ENCODE measurements at regions not wholly inside any gene's neighbourhood (a gene's known extent, or its start where the extent isn't known, plus 50 kb on each side); places are given as distances from the start of the nearest gene placed in this dataset.

DNA sequence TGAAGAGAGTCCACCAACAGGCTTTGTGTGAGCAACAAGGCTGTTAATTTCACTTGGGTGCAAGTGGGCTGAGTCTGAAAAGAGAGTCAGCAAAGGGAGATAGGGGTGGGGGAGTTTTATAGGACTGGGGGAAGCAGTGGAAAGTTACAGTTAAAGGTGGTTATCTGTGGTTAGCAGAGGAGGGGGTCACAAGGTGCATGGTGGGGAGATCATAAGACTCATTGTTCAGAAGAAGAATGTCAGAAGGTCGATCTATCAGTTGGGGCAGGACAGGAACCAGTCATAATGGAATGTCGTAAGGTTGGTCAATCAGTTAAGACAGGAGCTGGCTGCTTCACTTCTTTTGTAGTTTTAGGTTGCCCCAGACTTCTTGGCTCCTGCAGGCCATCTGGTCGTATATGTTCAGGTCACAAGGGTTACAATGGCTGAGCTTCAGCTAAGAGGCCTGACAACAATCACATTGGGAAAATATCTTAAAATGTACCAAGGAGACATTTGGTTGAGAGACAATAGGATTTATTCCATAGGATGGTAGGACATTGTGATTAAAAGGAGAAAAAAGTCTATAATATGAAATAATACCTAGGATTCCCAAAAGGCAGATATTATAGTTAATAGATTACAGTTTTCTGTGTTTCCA lies 356.4 kb downstream of the ANKRD7 start:
- peak; percentile 15 for DNase-seq

- peak; percentile 98 for DNase-seq
Measured at GRCh38 chr7:118583641-118584040, 359.1 kb downstream of the ANKRD7 start.

DNA sequence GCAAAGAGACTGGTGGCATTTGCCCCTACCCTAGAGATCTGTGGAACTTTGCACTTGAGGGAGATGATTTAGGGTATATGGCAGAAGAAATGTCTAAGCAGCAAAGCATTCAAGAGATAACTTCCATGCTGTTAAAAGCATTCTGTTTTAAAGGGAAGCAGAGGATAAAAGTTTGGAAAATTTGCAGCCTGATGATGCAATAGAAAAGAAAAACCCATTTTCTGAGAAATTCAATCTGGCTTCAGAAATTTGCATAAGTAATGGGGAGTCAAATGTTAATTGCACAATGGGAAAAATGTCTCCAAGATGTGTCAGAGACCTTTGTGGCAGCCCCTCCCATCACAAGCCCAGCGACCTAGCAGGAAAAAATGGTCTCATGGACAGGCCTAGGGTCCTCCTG lies 361.7 kb downstream of the ANKRD7 start:
- DNase-seq = no peak

DNA sequence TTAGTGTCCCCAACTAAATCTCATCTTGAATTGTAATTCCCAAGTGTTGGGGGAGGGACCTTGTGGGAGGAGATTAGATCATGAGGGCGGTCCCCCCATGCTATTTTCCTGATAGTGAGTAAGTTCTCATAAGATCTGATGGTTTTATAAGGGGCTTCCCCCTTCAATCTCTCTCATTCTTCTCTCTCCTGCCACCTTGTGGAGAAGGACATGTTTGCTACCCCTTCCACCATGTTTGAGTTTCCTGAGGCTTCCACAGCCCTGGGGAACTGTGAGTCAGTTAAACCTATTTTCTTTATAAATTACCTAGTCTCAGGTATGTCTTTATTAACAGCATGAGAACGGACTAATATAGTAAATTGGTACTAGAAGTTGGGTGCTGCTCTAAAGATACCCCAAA lies 365.6 kb downstream of the ANKRD7 start:
- DNase-seq = peak; percentile 14

DNA sequence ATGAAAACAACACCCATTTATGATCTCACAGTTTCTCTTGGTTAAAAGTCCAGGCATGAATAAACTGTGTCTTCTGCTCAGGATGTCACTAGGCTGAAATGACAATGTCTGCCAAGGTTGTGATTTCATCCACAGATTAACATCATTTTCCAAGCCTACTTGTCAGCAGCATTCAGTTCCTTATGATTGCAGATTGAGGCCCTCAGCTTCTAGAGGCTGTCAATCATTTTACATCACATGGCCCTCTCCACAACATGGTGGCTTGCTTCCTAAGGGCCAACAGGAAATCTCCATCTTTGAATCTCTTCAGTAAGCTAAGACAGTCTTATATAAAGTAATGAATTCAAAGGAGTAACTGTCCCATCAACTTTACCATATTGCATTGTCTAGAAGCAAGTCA lies 377.6 kb downstream of the ANKRD7 start:
- no peak for DNase-seq

DNA sequence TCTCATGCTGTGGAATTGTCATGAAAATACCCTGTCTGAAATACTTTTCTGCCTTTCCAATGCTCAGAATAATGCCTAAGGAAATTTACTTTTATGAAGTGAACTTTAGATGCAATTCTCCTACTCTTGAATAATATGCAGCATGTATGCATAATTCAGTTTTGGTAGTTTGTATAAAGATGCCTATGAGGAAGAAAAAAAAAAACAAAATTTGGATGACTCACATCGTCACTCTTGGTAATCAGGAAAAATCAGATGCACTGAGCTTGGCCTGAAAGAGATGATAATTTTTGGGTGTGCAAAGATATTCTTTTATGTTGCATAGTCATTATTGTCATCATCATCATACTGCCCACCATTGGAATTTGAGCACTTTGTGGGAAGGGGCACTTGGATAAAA lies 382.1 kb downstream of the ANKRD7 start:
- DNase-seq = no peak

- DNase-seq = no peak
Measured at GRCh38 chr7:118609207-118609606, 384.7 kb downstream of the ANKRD7 start.

DNA sequence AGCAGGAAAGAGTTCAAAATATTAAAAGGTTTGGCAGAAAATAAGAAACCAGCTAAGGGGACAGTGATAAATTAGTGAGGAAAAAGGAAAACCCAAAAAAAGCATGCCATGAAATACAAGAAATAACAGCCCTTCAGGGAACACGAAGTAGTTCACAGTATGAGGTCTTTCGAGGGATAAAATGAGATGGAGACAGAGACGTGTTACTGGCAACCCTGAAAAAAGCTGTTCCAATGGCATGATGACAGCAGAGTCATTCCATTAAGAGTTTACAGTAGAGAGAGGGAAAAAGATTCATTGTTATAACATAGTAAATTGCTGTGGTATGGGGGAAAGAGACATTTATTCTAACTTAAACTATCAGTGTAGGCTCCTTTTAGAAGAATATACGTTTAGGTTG lies 391.2 kb downstream of the ANKRD7 start:
- DNase-seq = no peak

DNA sequence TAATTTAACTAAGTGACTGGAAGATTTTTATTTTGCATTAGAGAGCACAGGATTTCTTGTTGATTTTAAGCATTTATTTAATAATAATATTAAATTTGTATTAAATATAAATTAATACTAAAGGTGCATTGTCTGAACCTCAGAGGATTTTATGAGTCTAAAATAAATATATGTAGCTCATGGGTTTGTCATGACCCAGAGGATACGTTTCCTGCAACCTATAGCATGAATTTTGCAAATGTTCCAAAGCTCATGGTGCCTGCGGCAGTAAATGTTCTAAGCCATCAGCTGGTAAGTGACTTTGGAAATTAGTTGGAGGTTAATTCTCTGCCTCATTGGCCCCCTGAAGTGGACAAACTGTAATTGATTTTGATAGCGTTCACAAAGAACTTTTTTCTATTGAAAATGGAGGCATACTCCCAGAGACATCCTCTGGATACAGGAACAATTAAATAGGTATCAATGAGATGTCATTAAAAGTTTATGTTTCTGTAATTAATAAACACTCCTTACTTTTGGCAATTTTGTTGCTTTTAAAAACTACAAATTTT lies 397.4 kb downstream of the ANKRD7 start:
- no peak for DNase-seq

GRCh38 chr7:118626739-118627138 lies 402.2 kb downstream of the ANKRD7 start:
- no peak for DNase-seq

- DNase-seq = no peak
Measured at GRCh38 chr7:118627467-118627866, 403.0 kb downstream of the ANKRD7 start.

DNA sequence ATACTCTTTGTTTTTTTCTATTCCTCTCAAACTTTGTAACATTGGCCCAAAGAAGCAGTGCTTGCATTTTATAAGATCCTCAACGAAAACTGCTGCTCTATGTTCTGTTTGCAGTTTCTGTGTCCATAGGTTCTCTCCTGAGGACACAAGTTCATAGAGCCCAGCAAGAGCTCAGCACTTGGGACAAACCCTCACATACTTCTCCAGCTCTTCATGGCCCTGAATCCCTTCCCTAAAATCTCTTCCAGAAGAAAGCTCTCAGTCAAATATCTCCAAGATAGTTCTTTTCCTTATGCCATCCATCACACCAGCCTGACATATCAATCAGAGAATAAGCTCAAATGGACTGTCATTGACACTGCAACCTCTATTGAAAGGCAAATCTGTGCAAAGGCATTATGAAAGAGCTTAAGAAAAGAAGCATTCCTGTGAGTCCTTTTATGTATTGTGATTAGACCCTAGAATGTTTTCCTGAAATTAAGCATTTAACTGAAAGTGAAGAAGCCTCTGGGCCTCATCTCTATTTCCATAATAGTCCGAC lies 405.5 kb downstream of the ANKRD7 start:
- DNase-seq = no peak

DNA sequence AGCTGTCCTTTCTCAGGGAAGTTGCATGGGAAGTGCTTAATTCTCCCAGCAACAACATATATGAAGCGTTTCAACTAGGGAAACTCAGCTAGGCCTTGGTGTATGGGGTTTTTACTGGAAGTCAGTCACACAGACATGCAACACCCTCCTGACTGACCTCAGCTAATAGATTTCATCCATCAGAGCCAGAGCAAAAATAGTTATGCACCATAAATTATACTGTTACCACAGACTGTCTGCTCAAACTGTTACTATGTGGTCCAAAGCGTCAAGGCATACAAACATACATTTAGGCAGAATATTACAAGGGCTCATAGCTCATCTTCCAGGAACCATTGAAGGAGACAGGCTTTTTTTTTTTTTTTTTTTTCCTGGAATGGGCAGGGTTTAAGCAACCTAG lies 417.9 kb downstream of the ANKRD7 start:
- DNase-seq = no peak

- no peak for DNase-seq
Measured at GRCh38 chr7:118644346-118644745, 419.8 kb downstream of the ANKRD7 start.

- no peak for DNase-seq
Measured at GRCh38 chr7:118648002-118648401, 423.5 kb downstream of the ANKRD7 start.

GRCh38 chr7:118657391-118658005 lies 433.0 kb downstream of the ANKRD7 start:
- DNase-seq = no peak

DNA sequence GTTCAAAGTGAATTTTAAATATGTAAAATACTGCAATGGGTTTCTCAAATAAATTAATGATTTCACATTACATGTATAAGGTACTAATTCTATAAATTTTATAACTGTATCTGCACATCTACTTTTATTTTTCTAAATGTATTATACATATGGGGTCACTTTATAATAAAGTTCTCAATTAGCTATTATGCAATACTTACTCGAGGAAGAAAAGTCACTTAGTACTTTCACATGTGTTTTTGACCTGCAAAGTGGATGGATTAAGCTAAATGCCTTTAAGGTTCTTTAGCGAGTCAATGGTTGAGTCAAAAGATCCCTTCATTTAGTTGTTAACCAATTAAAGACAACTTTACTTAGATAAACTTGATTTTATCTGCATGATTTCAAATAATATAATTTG lies 437.8 kb downstream of the ANKRD7 start:
- DNase-seq = no peak

DNA sequence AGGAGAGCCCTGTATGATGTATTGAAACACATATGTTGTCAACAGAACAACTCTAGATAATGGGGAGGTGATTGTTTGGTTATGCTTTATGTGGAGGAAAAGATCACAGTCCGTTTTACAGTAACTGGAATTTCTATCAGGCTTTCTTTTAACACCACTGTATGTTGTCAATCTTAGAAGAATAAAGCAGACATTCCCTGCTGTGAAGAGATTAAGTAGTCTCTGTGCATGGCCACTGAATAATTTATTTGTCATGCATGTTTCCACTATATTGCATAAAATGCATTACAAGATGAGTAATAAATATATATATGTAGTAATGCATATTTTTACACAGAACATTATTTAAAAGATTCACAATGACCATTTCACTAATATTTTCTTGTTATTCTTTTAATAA lies 440.0 kb downstream of the ANKRD7 start:
- DNase-seq = no peak

DNA sequence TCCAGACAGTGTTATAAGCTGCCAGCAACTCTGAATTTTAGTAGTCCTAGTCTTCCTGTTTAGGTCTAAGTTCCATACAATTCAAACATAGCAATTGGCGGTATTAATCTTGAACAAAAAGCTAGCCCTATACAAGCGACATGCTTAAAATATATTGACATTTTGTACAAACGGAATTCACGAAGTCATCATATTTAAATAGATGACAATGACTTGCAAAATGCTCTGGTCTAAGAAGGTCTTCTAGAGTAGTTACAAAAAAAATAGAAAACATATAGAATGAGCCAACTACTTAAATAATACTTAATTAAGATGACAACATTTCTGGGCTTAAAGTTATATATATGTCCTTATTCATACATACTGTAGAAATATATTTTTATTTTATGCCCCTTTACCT lies 446.6 kb downstream of the ANKRD7 start:
- no peak for DNase-seq

DNA sequence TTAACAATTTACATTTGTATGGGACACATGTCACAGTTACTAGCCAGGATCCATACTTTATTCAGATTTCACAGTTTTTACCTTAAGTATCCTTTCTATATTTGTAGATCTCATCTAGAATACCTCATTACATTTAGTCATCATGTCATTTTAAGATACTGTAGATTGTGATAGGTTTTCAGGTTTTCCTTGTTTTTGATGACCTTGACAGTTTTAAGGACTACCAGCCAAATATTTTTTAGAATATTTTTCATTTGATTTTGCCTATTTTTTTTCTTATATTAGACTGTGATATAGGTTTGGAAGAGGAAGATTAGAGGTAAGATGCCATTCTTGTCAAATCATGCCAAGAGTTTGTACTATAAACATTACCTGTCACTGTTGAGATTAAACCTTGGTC lies 460.3 kb downstream of the ANKRD7 start:
- DNase-seq = no peak

GRCh38 chr7:118689403-118689802 lies 464.9 kb downstream of the ANKRD7 start:
- no peak for DNase-seq

DNA sequence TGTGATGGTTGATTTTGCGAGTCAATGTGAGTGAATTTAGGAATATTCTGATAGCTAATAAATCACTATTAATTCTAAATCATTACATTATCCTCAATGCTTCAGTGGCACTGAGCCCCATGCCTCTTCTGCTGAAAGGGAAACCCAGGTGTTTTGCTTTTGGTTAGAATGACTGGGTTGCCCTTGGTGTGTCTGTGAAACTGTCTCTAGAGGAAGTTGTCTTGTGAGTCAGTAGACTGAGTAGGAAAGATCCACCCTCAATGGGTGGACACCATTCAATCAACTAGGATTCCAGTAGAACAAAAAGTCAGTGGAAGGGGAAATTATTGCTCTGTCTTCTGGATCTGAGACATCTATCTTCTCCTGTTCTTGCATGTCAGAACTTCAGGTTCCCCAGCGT lies 472.4 kb downstream of the ANKRD7 start:
- no peak for DNase-seq

DNA sequence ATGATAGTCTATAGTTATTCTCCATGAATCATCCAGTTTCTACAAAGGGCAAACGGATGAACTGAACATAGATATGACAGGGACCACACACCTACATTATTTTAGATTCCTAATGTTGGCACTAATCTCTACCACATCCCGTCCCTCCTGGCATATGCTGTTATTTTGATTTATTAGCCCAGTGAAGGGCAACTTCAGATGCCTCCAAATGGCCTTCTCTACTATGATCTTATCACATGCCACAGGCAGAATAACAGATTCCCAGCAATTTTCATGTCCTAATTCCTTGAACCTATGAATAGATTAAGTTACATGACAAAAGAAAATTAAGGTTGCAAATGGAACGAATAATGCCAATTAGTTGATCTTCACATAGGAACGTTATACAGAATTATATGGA lies 474.7 kb downstream of the ANKRD7 start:
- DNase-seq = no peak

DNA sequence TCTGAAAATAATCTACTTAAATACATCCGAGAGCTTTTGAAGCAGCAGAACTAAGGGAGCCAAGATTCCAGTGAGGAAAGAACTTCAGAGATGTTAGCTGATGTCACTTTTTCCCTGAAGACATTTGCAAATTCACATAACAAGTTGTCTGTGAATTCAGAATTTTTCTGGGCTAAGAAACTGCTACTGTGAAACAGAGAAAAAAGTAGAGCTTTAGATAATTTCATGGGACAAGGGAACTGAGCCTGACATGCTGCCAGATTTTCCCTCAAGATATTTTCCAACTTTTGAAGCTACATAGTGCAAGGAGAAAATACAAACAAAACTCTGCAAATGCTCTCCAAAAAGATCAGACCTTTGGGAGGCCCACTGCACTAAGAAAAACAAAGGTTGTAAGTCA lies 484.2 kb downstream of the ANKRD7 start:
- no peak for DNase-seq

DNA sequence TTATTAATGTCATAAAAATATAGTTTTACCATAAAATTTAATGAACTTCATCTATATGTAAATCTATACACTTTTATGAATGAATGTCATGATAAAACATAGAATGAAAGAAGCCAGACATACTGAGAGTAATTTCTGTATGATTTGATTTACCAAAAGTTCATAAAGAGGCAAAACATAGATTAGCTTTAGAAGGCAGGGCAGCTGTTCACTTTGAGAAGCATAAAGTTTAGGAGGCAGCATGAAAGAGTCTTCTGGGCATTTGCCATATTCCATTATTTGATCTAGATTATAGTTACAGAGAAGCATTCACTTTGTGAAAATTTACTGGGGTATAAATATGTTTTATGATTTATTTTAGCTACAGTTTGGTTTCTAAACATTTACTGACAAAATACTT lies 487.2 kb downstream of the ANKRD7 start:
- no peak for DNase-seq
